Sigmoid colon (tissue), 6 donors: ENCODE measurements at regions not wholly inside any gene's neighbourhood (a gene's known extent, or its start where the extent isn't known, plus 50 kb on each side); places are given as distances from the start of the nearest gene placed in this dataset.

Source experiments
- DNase-seq: peaks from one replicate; pipeline ENCODE4 v3.0.0-alpha.2; 2019
- H3K27ac ChIP-seq, 4 donors: fragments of 200-600 bp; sonication (generic); one replicate each; pipeline ENCODE4 v1.5.1; 2016 to 2019; ENCODE audit warnings: mild to moderate bottlenecking in 1 of 4
- H3K27me3 ChIP-seq, 3 donors: fragments of 200-600 bp; sonication (generic); one replicate each; pipeline ENCODE4 v1.5.1; 2019; ENCODE audit warnings: mild to moderate bottlenecking in 1 of 3
- H3K36me3 ChIP-seq, 4 donors: fragments of 200-600 bp; sonication (generic); one replicate each; pipeline ENCODE4 v1.5.1; 2016 to 2019
- H3K4me1 ChIP-seq, 4 donors: fragments of 200-600 bp; sonication (generic); one replicate each; pipeline ENCODE4 v1.5.1; 2017 to 2019
- H3K4me3 ChIP-seq, 4 donors: fragments of 200-600 bp; sonication (generic); one replicate each; pipeline ENCODE4 v1.5.1; 2017 to 2019; ENCODE audit warnings: mild to moderate bottlenecking in 2 of 4, moderate library complexity in 1 of 4
- H3K9me3 ChIP-seq, 4 donors: fragments of 200-600 bp in 3 of 4; sonication (generic) in 3 of 4; one replicate each; pipeline versions ENCODE4 v1.5.1 to v1.6.1; 2013 to 2019
- CTCF ChIP-seq, 4 experiments: fragments of 450-650 bp in 3 of 4; fragments of 200-600 bp in 1 of 4; IDR thresholded peaks; one replicate each; pipeline ENCODE4 v1.5.1; 2016 to 2019; ENCODE audit warnings: antibody characterized with exemption in 4 of 4, mild to moderate bottlenecking in 3 of 4, moderate library complexity in 2 of 4
- EP300 ChIP-seq, 4 donors: sonication (generic); formaldehyde crosslinking; IDR thresholded peaks; one replicate each; pipeline ENCODE4 v1.6.1; 2017; ENCODE audit warnings: antibody characterized with exemption in 4 of 4
- POLR2A ChIP-seq, 2 donors: fragments of 450-650 bp; IDR thresholded peaks; one replicate each; pipeline ENCODE4 v1.6.1; 2016; ENCODE audit warnings: antibody characterized with exemption in 2 of 2, mild to moderate bottlenecking in 2 of 2, moderate library complexity in 2 of 2
- POLR2AphosphoS5 ChIP-seq, 4 donors: sonication (generic); formaldehyde crosslinking; IDR thresholded peaks; one replicate each; pipeline ENCODE4 v1.6.1; 2017; ENCODE audit warnings: antibody characterized with exemption in 4 of 4
- WGBS, 2 donors: extraction: QIAGEN DNeasy Blood & Tissue Kit; methylation state at CpG; one replicate each; pipeline ENCODE4 v1.1.7; 2013; 5-methylcytosine and 5-hydroxymethylcytosine counted together
- intact Hi-C: fragments of 100-400 bp; cut with DNase I; formaldehyde crosslinking; loops from one replicate; pipeline ENCODE4 v1.15.1; 2023
- donor health status: healthy with polysubstance abuse.
- donor health status: healthy.

DNA sequence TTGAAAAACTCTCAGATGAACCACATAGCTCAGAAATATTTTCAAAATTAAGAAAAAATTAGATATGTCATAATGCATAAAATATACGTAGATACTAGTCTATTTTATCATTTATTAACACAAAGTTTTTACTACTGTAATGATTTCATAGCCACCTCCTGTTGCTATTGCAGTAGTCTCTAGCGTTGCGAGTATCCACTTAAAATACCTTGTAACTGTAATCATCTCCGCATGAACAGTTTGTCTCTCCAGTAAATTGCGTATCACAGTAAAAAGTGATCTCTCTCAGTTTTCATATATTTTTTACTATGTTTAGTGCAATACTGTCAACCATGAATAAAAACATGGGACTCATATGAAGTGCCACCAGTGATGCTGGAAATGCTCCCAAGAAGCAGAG lies 417.9 kb upstream of the ZNF462 start:
- no peaks in the 10 kb centered on the region for H3K36me3 ChIP-seq
- no peak overlapping the region for H3K4me3 ChIP-seq
- no peaks in the 10 kb centered on the region for H3K9me3 ChIP-seq
- TF ChIP-seq CTCF (IDR thresholded peaks at IDR 0.05) (no peak), POLR2AphosphoS5 (IDR thresholded peaks at IDR 0.05) (no peak), POLR2A (IDR thresholded peaks at IDR 0.05) (no peak), EP300 (IDR thresholded peaks at IDR 0.05) (no peak)
- H3K27me3 ChIP-seq = no peaks in the 10 kb centered on the region
- DNase-seq = no peak
- no peak overlapping the region for H3K27ac ChIP-seq
- WGBS, 2 donors = 86 to 93% methylated on average over 5 of the region's 5 CpGs
- peaks cover 0 to 11% (median 8%) of the 10 kb centered on the region in 4 donors for H3K4me1 ChIP-seq
- intact Hi-C loops = no loop called here

DNA sequence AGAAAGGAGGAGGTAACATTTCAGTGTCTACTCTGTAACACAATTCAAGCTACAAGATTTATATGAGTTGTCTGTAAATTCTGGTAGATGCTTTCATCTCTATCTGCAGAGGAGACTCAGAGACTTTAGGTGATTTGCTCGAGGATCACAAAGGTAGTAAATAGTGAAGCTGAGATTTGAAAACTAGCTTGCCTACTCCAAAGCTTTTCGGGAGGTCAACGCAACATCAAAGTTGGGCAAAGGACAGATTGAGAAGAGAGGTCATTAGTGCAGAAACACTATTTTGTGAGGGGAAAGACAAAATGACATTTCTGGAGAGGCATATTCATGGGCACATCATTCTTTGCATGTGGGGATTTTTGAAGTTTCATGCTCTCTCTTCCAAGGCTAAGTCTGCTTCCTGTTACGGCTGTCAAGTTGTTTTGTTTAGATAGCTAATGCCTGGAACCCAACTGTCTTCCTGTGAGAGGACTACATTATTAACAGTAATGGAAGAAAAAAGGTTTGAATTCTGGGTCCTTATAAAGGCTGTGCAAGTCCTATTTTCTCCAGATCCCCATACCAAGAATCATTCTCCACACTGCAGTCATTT lies 413.5 kb upstream of the ZNF462 start:
- 73% methylated on average over 4 of the region's 4 CpGs for WGBS, 2 donors
- Histone ChIP-seq H3K27me3 (no peaks in the 10 kb centered on the region), H3K4me3 (no peak overlapping the region), H3K36me3 (no peaks in the 10 kb centered on the region), H3K9me3 (no peaks in the 10 kb centered on the region), H3K27ac (peak overlapping the region in 2 of 4 donors; percentile 35 to 64), H3K4me1 (peaks cover 5 to 23% (median 13%) of the 10 kb centered on the region in 4 donors)
- intact Hi-C loops = no loop called here
- TF ChIP-seq POLR2A (IDR thresholded peaks at IDR 0.05) (no peak), POLR2AphosphoS5 (IDR thresholded peaks at IDR 0.05) (peak in 2 of 4 donors; percentile 25 to 56)
- DNase-seq = no peak

DNA sequence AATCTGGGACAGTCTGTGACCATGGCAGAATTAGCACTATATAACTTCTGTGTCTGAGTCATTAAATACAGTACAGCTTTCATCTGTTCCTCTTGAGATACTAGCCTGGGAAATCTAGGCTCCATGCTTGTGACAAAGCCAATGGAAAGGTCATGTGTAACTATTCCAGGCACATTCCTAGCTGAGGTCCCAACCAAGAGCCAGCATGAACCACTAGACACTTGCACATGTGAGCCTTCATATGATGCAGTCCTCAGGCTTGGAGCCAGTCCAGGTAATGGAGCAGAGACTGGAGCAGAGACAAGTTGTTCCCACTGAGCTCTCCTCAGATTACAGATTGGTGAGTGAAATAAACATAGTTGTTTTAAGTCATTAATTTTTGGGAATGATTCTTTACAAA lies 412.4 kb upstream of the ZNF462 start:
- TF ChIP-seq CTCF (IDR thresholded peaks at IDR 0.05) (no peak), EP300 (IDR thresholded peaks at IDR 0.05) (no peak), POLR2AphosphoS5 (IDR thresholded peaks at IDR 0.05) (peak in 1 of 4 donors; percentile 6)
- intact Hi-C loops = no loop called here

DNA sequence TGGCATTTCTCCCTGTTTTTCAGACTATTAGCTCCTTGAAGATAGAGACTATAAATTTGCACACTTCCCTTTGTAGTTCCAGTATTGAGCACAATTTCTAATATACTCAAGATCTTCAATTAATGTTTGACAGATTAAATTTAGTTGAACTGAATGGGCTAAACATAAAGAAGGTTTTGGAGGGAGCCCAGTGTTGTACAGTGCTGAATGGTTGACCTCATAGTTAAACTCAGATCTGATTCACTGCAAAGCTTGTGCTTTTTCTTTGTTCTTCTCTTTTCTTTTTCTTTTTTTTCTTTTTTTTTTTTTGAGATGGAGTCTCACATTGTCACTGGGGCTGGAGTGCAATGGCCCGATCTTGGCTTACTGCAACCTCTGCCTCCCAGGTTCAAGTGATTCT lies 411.7 kb upstream of the ZNF462 start:
- Histone ChIP-seq H3K4me1 (peaks cover 5 to 23% (median 13%) of the 10 kb centered on the region in 4 donors), H3K9me3 (no peaks in the 10 kb centered on the region), H3K4me3 (no peak overlapping the region), H3K27me3 (no peaks in the 10 kb centered on the region), H3K27ac (peak overlapping the region in 2 of 4 donors; percentile 1 to 25), H3K36me3 (no peaks in the 10 kb centered on the region)
- intact Hi-C loops = no loop called here
- TF ChIP-seq POLR2AphosphoS5 (IDR thresholded peaks at IDR 0.05) (no peak), EP300 (IDR thresholded peaks at IDR 0.05) (no peak), POLR2A (IDR thresholded peaks at IDR 0.05) (no peak), CTCF (IDR thresholded peaks at IDR 0.05) (no peak)
- 86 to 91% methylated on average over 1 of the region's 1 CpG for WGBS, 2 donors
- no peak for DNase-seq

More for the DNA sequence above, 412.4 kb upstream of the ZNF462 start:
- peak; percentile 74 for DNase-seq
- Histone ChIP-seq H3K9me3 (no peaks in the 10 kb centered on the region), H3K27me3 (no peaks in the 10 kb centered on the region), H3K4me1 (peaks cover 5 to 23% (median 13%) of the 10 kb centered on the region in 4 donors), H3K4me3 (no peak overlapping the region), H3K36me3 (no peaks in the 10 kb centered on the region), H3K27ac (peak overlapping the region in 2 of 4 donors; percentile 1 to 64)

- TF ChIP-seq POLR2AphosphoS5 (IDR thresholded peaks at IDR 0.05) = no peak
- no peak for TF ChIP-seq EP300 (IDR thresholded peaks at IDR 0.05)
- TF ChIP-seq POLR2A (IDR thresholded peaks at IDR 0.05) = no peak
Measured at GRCh38 chr9:106456581-106456980, 406.4 kb upstream of the ZNF462 start.

More at GRCh38 chr9:106456581-106456980, 406.4 kb upstream of the ZNF462 start:
- peaks cover 0 to 2% (median 0%) of the 10 kb centered on the region in 4 donors for H3K9me3 ChIP-seq
- no peaks in the 10 kb centered on the region for H3K36me3 ChIP-seq
- no peak overlapping the region for H3K4me3 ChIP-seq
- intact Hi-C loops = no loop called here
- no peaks in the 10 kb centered on the region for H3K27me3 ChIP-seq
- DNase-seq = no peak
- H3K4me1 ChIP-seq = no peaks in the 10 kb centered on the region
- no peak overlapping the region for H3K27ac ChIP-seq
- 79 to 80% methylated on average over 4 of the region's 4 CpGs for WGBS, 2 donors
